ENCODE measurements at regions not wholly inside any gene's neighbourhood (a gene's known extent, or its start where the extent isn't known, plus 50 kb on each side); places are given as distances from the start of the nearest gene placed in this dataset.
"Not testable (repeated sequence)": the region's sequence is repeated elsewhere in the genome, so short reads cannot be mapped to it uniquely, and the experiment has no call there.

- no peak for DNase-seq
Measured at GRCh38 chr3:102356506-102356905, 78.3 kb upstream of the ZPLD1 start.

- DNase-seq = not testable (repeated sequence)
Measured at GRCh38 chr3:102357313-102357712, 77.5 kb upstream of the ZPLD1 start.

- no peak for DNase-seq
Measured at GRCh38 chr3:102360183-102360860, 74.5 kb upstream of the ZPLD1 start.

GRCh38 chr3:102361101-102361500 is 73.7 kb upstream of the ZPLD1 start:
- DNase-seq = no peak

- DNase-seq = not testable (repeated sequence)
Measured at GRCh38 chr3:102366116-102366515, 68.7 kb upstream of the ZPLD1 start.

- no peak for DNase-seq
Measured at GRCh38 chr3:102374863-102375634, 59.8 kb upstream of the ZPLD1 start.

GRCh38 chr3:102378216-102378615 is 56.6 kb upstream of the ZPLD1 start:
- no peak for DNase-seq

- not testable (repeated sequence) for DNase-seq
Measured at GRCh38 chr3:102382201-102382600, 52.6 kb upstream of the ZPLD1 start.

Data from NCI-H510A treated with DMSO at 0.1 percent for 48 hours (cell line).